WTC11 (cell line): ENCODE measurements at regions not wholly inside any gene's neighbourhood (a gene's known extent, or its start where the extent isn't known, plus 50 kb on each side); places are given as distances from the start of the nearest gene placed in this dataset.
A peak's percentile ranks its signal among the peaks of the same experiment; 100 is the strongest.

ENCODE experiments used
- ATAC-seq: fragments of 200-7000 bp; cut with Tn5 transposase; 2 replicates; pipeline ENCODE4 v1.10.0; 2021; ENCODE audit warnings: mild to moderate bottlenecking, moderate library complexity
- CTCF ChIA-PET: fragments of 300-600 bp; sonication (Branson Sonifier 250); formaldehyde crosslinking; loops from one replicate; lab custom pipeline; 2021; ENCODE audit warnings: antibody characterized with exemption; lab: Charles Lee
- POLR2A ChIA-PET: fragments of 350-600 bp; sonication (Branson Sonifier 250); formaldehyde crosslinking; loops from one replicate; lab custom pipeline; 2021; ENCODE audit warnings: antibody characterized with exemption; lab: Charles Lee
- DNase-seq: peaks from one replicate; pipeline ENCODE4 v3.0.0; 2021; ENCODE audit warnings: low spot score
- H3K27ac Mint-ChIP-seq: 2 replicates; pipeline ENCODE4 v1.8.0; 2021; ENCODE audit warnings: mixed read lengths
- H3K27me3 Mint-ChIP-seq: 2 replicates; pipeline ENCODE4 v1.8.0; 2021; ENCODE audit warnings: low read depth, mild to moderate bottlenecking, moderate library complexity, mixed read lengths
- H3K36me3 Mint-ChIP-seq: 2 replicates; pipeline ENCODE4 v1.8.0; 2021; ENCODE audit warnings: mixed read lengths
- H3K4me1 Mint-ChIP-seq: 2 replicates; pipeline ENCODE4 v1.8.0; 2022; ENCODE audit warnings: mixed read lengths
- H3K4me3 Mint-ChIP-seq: 2 replicates; pipeline ENCODE4 v1.8.0; 2021; ENCODE audit warnings: mild to moderate bottlenecking, moderate library complexity, mixed read lengths
- H3K9me3 Mint-ChIP-seq: 2 replicates; pipeline ENCODE4 v1.8.0; 2021; ENCODE audit warnings: mixed read lengths
- CDX4 ChIP-seq: fragments of 250-450 bp; sonication (Bioruptor Pico); IDR thresholded peaks from 2 replicates; pipeline ENCODE4 v1.9.0; 2021; ENCODE audit warnings: moderate library complexity, mild to moderate bottlenecking, inconsistent platforms, borderline replicate concordance
- EMX1 ChIP-seq: fragments of 250-450 bp; sonication (Bioruptor Pico); IDR thresholded peaks from 2 replicates; pipeline ENCODE4 v1.8.0; 2021; ENCODE audit warnings: mild to moderate bottlenecking
- FOXP1 ChIP-seq: sonication (generic); formaldehyde crosslinking; IDR thresholded peaks from 2 replicates; pipeline ENCODE4 v1.8.0; 2022; ENCODE audit warnings: missing genetic modification reagents, mild to moderate bottlenecking, moderate library complexity, borderline replicate concordance
- FOXP4 ChIP-seq: sonication (generic); formaldehyde crosslinking; IDR thresholded peaks from 2 replicates; pipeline ENCODE4 v1.8.0; 2022; ENCODE audit warnings: mild to moderate bottlenecking, missing genetic modification reagents
- HMGA2 ChIP-seq: fragments of 250-450 bp; sonication (Bioruptor Pico); IDR thresholded peaks from 2 replicates; pipeline ENCODE4 v1.4.0; 2021; ENCODE audit warnings: mild to moderate bottlenecking, moderate library complexity
- IRF2 ChIP-seq: sonication (generic); formaldehyde crosslinking; IDR thresholded peaks from 2 replicates; pipeline ENCODE4 v1.8.0; 2022; ENCODE audit warnings: low read depth, missing genetic modification reagents, borderline replicate concordance
- MXD4 ChIP-seq: fragments of 250-450 bp; sonication (Bioruptor Pico); IDR thresholded peaks from 2 replicates; pipeline ENCODE4 v1.8.0; 2021; ENCODE audit warnings: mild to moderate bottlenecking, moderate library complexity, borderline replicate concordance
- NFATC4 ChIP-seq: fragments of 250-450 bp; sonication (Bioruptor Pico); IDR thresholded peaks from 2 replicates; pipeline ENCODE4 v1.9.0; 2021; ENCODE audit warnings: mild to moderate bottlenecking
- NFYB ChIP-seq: sonication (generic); formaldehyde crosslinking; conservative IDR thresholded peaks from 2 replicates; pipeline ENCODE4 v1.8.0; 2022; ENCODE audit warnings: low read depth, missing genetic modification reagents
- SP1 ChIP-seq: sonication (generic); formaldehyde crosslinking; conservative IDR thresholded peaks from 2 replicates; pipeline ENCODE4 v1.8.1; 2022; ENCODE audit warnings: missing genetic modification reagents
- ZBTB43 ChIP-seq: sonication (generic); formaldehyde crosslinking; IDR thresholded peaks from 2 replicates; pipeline ENCODE4 v1.8.1; 2023; ENCODE audit warnings: mild to moderate bottlenecking, missing genetic modification reagents
- ZNF121 ChIP-seq: sonication (generic); formaldehyde crosslinking; IDR thresholded peaks from 2 replicates; pipeline ENCODE4 v1.8.0; 2023; ENCODE audit warnings: missing genetic modification reagents
- ZNF219 ChIP-seq: sonication (generic); formaldehyde crosslinking; IDR thresholded peaks from 2 replicates; pipeline ENCODE4 v1.8.0; 2023; ENCODE audit warnings: missing genetic modification reagents, mild to moderate bottlenecking, borderline replicate concordance
- TF ChIP-seq, protein P1 (sequence below): sonication (generic); formaldehyde crosslinking; IDR thresholded peaks from 2 replicates; pipeline ENCODE4 v1.8.1; 2022; ENCODE audit warnings: low read depth, mild to moderate bottlenecking, moderate library complexity, missing genetic modification reagents, borderline replicate concordance
- TF ChIP-seq, protein P2 (sequence below): fragments of 200-600 bp; IDR thresholded peaks from 2 replicates; pipeline ENCODE4 v1.8.0; 2022; ENCODE audit warnings: antibody characterized with exemption
- TF ChIP-seq, protein P3 (sequence below): fragments of 250-450 bp; sonication (Bioruptor Pico); IDR thresholded peaks from 2 replicates; pipeline ENCODE4 v1.8.0; 2021; ENCODE audit warnings: mild to moderate bottlenecking
- TF ChIP-seq, protein P4 (sequence below): sonication (generic); formaldehyde crosslinking; IDR thresholded peaks from 2 replicates; pipeline ENCODE4 v1.8.0; 2023; ENCODE audit warnings: mild to moderate bottlenecking, missing genetic modification reagents

DNA sequence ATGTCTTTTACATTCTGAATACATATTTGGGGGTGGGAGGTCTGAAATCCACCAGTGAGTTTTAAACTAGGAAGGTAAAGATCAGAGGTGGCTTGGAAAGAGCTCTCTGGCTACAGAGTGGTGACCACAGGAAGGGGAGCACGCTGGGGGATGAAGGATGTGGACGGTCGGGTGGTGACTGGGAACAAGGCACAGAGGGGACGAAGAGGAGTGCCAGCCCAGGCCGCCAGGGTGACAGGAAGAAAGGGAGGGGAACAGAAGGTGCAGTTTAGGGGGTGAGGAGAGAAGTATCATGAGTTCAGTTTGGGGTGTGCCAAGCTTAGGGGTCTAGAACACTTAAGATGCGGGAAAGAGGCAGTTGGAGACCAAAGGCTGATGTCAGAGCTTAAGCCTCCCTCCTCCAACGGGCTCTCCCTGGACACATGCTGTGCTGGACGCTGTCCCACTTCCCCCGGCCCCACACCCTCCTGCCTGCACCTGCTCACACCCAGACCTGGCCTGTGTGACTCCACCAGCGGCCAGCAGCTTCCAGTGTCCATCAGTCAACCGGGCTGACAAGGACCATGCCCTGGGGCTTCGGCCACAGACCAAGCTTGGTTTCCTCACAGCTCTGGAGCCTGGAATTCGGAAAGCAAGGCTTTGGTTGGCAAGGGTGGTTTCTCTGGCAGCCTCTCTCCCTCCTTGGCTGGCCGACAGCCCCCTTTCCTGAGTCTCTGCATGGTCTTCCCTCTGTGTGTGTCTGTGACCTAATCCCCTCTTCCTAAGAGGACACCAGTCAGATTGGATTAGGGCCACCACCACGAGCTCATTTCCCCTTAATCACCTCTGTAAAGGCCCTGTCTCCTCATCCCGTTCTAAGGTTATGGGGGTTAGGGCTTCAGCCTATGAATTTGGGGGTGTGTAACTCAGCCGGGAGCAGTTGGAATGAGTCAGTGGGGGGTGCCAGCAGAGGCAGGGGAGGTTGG lies 120.4 kb upstream of the IQSEC1 start (continued):
- TF ChIP-seq, protein P1, sequence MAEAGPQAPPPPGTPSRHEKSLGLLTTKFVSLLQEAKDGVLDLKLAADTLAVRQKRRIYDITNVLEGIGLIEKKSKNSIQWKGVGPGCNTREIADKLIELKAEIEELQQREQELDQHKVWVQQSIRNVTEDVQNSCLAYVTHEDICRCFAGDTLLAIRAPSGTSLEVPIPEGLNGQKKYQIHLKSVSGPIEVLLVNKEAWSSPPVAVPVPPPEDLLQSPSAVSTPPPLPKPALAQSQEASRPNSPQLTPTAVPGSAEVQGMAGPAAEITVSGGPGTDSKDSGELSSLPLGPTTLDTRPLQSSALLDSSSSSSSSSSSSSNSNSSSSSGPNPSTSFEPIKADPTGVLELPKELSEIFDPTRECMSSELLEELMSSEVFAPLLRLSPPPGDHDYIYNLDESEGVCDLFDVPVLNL: no peak
- TF ChIP-seq SP1 (CRISPR knock-in tag) (no peak), ZNF219 (CRISPR knock-in tag) (no peak), HMGA2 (no peak), ZBTB43 (CRISPR knock-in tag) (no peak)

DNA sequence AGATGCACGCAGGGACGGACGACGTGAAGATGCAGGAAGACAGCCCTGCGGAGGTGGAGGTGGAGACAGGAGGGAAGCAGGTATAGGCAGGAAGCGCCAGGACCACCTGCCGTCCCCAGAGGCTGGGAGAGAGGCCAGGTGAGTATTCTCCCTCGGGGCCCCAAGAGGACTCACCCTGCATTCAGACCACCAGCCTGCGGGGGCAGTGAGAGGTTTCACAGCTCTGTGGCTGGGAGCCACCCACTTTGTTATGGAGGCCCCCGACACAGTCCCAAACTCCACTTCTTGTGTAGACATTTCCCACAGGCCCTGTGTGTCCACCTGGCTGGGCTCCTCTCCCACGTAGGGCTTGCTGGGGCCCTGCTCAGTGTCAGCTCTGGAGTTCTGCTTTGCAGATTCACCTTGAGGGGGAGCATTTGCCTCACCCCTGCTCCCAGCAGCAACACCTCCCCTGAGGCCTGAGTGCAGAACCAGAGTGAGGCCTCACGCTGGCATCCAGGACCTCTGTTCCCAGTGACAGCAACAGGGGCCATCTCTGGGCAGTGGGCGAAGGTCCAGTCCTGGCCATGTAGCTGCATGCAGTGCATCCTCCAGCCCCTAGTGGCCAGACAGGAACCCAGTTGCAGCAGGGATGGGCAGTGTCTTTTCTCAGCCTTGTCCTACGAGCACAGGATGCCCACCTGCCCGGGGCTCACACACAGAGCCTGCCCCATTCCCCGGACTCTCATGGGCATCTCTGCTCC lies 119.4 kb upstream of the IQSEC1 start:
- Mint-ChIP-seq H3K36me3 (peaks cover 4% of the 10 kb centered on the region; the same call in 1 of the 2 replicates), H3K27me3 (no peaks in the 10 kb centered on the region), H3K4me3 (no peak overlapping the region), H3K4me1 (peaks cover 27% of the 10 kb centered on the region), H3K27ac (no peak overlapping the region), H3K9me3 (peaks cover 7% of the 10 kb centered on the region)
- POLR2A ChIA-PET: interaction anchor here (1.2 kb wide), 1 partner anchor 82 kb away, joined by 3 read pairs; no protein-coding TSS in a partner anchor
- peak; percentile 54 for DNase-seq
- TF ChIP-seq, protein P2, sequence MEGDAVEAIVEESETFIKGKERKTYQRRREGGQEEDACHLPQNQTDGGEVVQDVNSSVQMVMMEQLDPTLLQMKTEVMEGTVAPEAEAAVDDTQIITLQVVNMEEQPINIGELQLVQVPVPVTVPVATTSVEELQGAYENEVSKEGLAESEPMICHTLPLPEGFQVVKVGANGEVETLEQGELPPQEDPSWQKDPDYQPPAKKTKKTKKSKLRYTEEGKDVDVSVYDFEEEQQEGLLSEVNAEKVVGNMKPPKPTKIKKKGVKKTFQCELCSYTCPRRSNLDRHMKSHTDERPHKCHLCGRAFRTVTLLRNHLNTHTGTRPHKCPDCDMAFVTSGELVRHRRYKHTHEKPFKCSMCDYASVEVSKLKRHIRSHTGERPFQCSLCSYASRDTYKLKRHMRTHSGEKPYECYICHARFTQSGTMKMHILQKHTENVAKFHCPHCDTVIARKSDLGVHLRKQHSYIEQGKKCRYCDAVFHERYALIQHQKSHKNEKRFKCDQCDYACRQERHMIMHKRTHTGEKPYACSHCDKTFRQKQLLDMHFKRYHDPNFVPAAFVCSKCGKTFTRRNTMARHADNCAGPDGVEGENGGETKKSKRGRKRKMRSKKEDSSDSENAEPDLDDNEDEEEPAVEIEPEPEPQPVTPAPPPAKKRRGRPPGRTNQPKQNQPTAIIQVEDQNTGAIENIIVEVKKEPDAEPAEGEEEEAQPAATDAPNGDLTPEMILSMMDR: peak; percentile 41; the same call in 1 of the 2 replicates
- TF ChIP-seq ZNF121 (CRISPR knock-in tag): 0 out of 2 replicates have a peak, but pooled peaks have one; percentile 1
- TF ChIP-seq, protein P3, sequence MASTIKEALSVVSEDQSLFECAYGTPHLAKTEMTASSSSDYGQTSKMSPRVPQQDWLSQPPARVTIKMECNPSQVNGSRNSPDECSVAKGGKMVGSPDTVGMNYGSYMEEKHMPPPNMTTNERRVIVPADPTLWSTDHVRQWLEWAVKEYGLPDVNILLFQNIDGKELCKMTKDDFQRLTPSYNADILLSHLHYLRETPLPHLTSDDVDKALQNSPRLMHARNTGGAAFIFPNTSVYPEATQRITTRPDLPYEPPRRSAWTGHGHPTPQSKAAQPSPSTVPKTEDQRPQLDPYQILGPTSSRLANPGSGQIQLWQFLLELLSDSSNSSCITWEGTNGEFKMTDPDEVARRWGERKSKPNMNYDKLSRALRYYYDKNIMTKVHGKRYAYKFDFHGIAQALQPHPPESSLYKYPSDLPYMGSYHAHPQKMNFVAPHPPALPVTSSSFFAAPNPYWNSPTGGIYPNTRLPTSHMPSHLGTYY: no peak
- CTCF ChIA-PET: interaction anchor here (0.5 to 3.8 kb wide), 27 partner anchors 8 to 307 kb away, joined by 3 to 44 read pairs (median 4); no protein-coding TSS in a partner anchor
- peak; percentile 61 for ATAC-seq

DNA sequence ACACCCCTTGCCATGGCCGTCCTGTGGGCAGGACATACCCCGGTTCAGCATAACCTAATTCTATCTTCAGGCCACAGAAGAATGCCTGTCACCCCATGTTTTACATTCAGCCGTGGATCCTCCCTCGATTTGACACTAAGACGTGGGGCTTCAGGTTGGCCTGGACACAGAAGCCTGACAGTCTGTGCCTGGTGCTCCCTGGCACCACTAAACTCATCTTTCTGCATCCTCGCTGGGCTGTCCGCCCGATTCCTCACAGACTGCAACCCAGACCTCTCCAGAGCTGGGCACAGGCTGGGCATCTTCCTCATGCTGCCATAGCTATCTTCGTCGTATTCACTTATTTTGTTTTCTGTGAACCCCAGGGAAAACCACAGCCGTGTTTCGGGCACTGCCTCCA lies 117.8 kb upstream of the IQSEC1 start:
- no peaks in the 10 kb centered on the region for H3K27me3 Mint-ChIP-seq
- no peak overlapping the region for H3K4me3 Mint-ChIP-seq
- no peak for ATAC-seq
- peaks cover 4% of the 10 kb centered on the region; the same call in 1 of the 2 replicates for H3K36me3 Mint-ChIP-seq
- peaks cover 9% of the 10 kb centered on the region for H3K9me3 Mint-ChIP-seq
- H3K27ac Mint-ChIP-seq: no peak overlapping the region
- ChIA-PET CTCF (interaction anchor here (0.6 to 3.8 kb wide), 5 partner anchors 10 to 490 kb away, joined by 4 to 44 read pairs (median 5); no protein-coding TSS in a partner anchor), POLR2A (no interaction called here)
- DNase-seq: no peak
- H3K4me1 Mint-ChIP-seq: peaks cover 24% of the 10 kb centered on the region
- no peak for TF ChIP-seq EMX1 (CRISPR knock-in tag)
- TF ChIP-seq, protein P4, sequence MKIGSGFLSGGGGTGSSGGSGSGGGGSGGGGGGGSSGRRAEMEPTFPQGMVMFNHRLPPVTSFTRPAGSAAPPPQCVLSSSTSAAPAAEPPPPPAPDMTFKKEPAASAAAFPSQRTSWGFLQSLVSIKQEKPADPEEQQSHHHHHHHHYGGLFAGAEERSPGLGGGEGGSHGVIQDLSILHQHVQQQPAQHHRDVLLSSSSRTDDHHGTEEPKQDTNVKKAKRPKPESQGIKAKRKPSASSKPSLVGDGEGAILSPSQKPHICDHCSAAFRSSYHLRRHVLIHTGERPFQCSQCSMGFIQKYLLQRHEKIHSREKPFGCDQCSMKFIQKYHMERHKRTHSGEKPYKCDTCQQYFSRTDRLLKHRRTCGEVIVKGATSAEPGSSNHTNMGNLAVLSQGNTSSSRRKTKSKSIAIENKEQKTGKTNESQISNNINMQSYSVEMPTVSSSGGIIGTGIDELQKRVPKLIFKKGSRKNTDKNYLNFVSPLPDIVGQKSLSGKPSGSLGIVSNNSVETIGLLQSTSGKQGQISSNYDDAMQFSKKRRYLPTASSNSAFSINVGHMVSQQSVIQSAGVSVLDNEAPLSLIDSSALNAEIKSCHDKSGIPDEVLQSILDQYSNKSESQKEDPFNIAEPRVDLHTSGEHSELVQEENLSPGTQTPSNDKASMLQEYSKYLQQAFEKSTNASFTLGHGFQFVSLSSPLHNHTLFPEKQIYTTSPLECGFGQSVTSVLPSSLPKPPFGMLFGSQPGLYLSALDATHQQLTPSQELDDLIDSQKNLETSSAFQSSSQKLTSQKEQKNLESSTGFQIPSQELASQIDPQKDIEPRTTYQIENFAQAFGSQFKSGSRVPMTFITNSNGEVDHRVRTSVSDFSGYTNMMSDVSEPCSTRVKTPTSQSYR (CRISPR knock-in tag): no peak
- no peak for TF ChIP-seq NFYB
- no peak for TF ChIP-seq CDX4 (CRISPR knock-in tag)
- no peak for TF ChIP-seq FOXP1 (CRISPR knock-in tag)
- TF ChIP-seq NFATC4: no peak
- TF ChIP-seq IRF2: no peak
- no peak for TF ChIP-seq FOXP4 (CRISPR knock-in tag)
- TF ChIP-seq, protein P1: no peak
- no peak for TF ChIP-seq ZNF219 (CRISPR knock-in tag)
- TF ChIP-seq MXD4 (CRISPR knock-in tag): no peak
